DOHH2 (cell line): ENCODE measurements at regions not wholly inside any gene's neighbourhood (a gene's known extent, or its start where the extent isn't known, plus 50 kb on each side); places are given as distances from the start of the nearest gene placed in this dataset.

ENCODE experiments used
- EZH2phosphoT487 ChIP-seq: fragments of 200-600 bp; sonication (generic); IDR thresholded peaks from 2 replicates; pipeline ENCODE4 v1.6.1; 2017; ENCODE audit warnings: borderline replicate concordance, mild to moderate bottlenecking, antibody characterized with exemption, low read length, moderate library complexity, mixed read lengths
- TF ChIP-seq, protein P1 (sequence below): fragments of 200-600 bp; sonication (generic); IDR thresholded peaks from one replicate; pipeline ENCODE4 v1.5.1; 2014; ENCODE audit warnings: antibody characterized with exemption, mild to moderate bottlenecking, low read depth, low read length; ENCODE audit not compliant: poor library complexity, severe bottlenecking

DNA sequence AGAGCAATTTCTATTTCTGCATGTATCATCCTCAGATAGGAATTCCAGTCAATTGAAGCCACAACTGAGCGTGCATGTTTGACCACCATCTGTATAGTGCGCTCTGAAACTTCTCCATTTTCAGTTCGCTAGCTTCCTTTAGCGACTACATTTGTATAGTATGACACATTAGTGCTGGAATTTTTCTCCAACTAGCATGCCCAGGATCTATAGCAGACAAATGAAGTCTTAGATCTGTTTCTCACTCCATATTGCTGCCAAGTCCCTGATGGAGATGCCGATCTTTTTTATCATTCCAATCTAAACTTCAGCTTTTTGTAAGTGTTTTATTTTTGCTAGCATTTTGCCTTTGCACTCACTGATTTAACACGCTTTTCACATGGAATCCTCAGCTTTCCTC, 774.8 kb upstream of the TENM3 start:
- TF ChIP-seq, protein P1, sequence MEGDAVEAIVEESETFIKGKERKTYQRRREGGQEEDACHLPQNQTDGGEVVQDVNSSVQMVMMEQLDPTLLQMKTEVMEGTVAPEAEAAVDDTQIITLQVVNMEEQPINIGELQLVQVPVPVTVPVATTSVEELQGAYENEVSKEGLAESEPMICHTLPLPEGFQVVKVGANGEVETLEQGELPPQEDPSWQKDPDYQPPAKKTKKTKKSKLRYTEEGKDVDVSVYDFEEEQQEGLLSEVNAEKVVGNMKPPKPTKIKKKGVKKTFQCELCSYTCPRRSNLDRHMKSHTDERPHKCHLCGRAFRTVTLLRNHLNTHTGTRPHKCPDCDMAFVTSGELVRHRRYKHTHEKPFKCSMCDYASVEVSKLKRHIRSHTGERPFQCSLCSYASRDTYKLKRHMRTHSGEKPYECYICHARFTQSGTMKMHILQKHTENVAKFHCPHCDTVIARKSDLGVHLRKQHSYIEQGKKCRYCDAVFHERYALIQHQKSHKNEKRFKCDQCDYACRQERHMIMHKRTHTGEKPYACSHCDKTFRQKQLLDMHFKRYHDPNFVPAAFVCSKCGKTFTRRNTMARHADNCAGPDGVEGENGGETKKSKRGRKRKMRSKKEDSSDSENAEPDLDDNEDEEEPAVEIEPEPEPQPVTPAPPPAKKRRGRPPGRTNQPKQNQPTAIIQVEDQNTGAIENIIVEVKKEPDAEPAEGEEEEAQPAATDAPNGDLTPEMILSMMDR: no peak
- TF ChIP-seq EZH2phosphoT487: no peak
